Liver (tissue), 3 donors: ENCODE measurements at regions not wholly inside any gene's neighbourhood (a gene's known extent, or its start where the extent isn't known, plus 50 kb on each side); places are given as distances from the start of the nearest gene placed in this dataset.

ENCODE experiments used
- CTCF ChIP-seq: fragments of 150-350 bp; IDR thresholded peaks from 2 replicates; pipeline ENCODE4 v1.5.1; 2017; ENCODE audit warnings: improper control_type of control experiment, low read depth, low read length; ENCODE audit not compliant: missing input control
- GABPA ChIP-seq, 2 donors: IDR thresholded peaks in 1 of 2; conservative IDR thresholded peaks in 1 of 2; 2 replicates each; pipeline ENCODE4 v1.6.1; 2016; ENCODE audit warnings: antibody characterized with exemption in 2 of 2, mild to moderate bottlenecking in 1 of 2, moderate library complexity in 1 of 2
- RAD21 ChIP-seq, 2 donors: IDR thresholded peaks; 2 replicates each; pipeline ENCODE4 v1.6.1; 2016; ENCODE audit warnings: antibody characterized with exemption in 2 of 2, mild to moderate bottlenecking in 2 of 2
- donor health status: healthy.
- donor health status: healthy.

GRCh38 chr13:37929308-37929707 lies 59.7 kb upstream of the TRPC4 start:
- TF ChIP-seq CTCF (no peak), GABPA (IDR thresholded peaks at IDR 0.05 in 1 of 2, conservative IDR thresholded peaks at IDR 0.05 in 1 of 2) (no peak), RAD21 (IDR thresholded peaks at IDR 0.05) (no peak)
